Keratinocyte (primary cell): ENCODE measurements at regions not wholly inside any gene's neighbourhood (a gene's known extent, or its start where the extent isn't known, plus 50 kb on each side); places are given as distances from the start of the nearest gene placed in this dataset.

Experiments used
- EZH2 ChIP-seq: IDR thresholded peaks from one replicate; pipeline ENCODE4 v1.6.1; 2012; ENCODE audit warnings: inconsistent platforms, mild to moderate bottlenecking, low read length, moderate library complexity
- TF ChIP-seq, protein P1 (sequence below), 3 experiments: IDR thresholded peaks in 1 of 3; conservative IDR thresholded peaks in 1 of 3; optimal IDR thresholded peaks in 1 of 3; 2 replicates in 2 of 3; 3 replicates in 1 of 3; pipeline versions ENCODE3 to v1.5.1; 2011; ENCODE audit warnings: low read length in 3 of 3, mild to moderate bottlenecking in 3 of 3, moderate library complexity in 2 of 3, control low read depth in 1 of 3, inconsistent platforms in 1 of 3; ENCODE audit not compliant: insufficient read depth in 2 of 3; ENCODE audit errors: extremely low read depth in 1 of 3

DNA sequence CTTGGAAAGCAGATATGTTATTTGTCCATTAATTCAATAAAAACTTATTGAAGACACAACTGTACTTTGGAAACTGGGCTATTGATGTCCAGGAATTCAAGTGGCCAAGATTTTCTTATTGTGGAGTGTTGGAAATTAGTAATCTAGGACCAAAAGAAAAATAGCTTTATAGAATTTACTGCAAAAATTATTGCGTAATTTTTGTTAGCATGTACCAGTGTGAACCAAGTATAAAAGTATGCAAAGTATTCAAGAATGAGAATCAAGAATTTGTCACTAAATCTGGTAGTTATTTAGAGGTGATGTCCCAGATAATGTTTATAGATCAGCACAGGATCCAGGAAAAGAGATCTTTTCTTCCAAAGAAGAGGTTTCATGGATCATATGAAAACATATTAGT, 468.9 kb upstream of the CTSO start:
- TF ChIP-seq, protein P1, sequence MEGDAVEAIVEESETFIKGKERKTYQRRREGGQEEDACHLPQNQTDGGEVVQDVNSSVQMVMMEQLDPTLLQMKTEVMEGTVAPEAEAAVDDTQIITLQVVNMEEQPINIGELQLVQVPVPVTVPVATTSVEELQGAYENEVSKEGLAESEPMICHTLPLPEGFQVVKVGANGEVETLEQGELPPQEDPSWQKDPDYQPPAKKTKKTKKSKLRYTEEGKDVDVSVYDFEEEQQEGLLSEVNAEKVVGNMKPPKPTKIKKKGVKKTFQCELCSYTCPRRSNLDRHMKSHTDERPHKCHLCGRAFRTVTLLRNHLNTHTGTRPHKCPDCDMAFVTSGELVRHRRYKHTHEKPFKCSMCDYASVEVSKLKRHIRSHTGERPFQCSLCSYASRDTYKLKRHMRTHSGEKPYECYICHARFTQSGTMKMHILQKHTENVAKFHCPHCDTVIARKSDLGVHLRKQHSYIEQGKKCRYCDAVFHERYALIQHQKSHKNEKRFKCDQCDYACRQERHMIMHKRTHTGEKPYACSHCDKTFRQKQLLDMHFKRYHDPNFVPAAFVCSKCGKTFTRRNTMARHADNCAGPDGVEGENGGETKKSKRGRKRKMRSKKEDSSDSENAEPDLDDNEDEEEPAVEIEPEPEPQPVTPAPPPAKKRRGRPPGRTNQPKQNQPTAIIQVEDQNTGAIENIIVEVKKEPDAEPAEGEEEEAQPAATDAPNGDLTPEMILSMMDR (optimal IDR thresholded peaks at IDR 0.05 in 1 of 3, IDR thresholded peaks at IDR 0.05 in 1 of 3, conservative IDR thresholded peaks at IDR 0.05 in 1 of 3; ENCODE audit: extremely low read depth in 1 of 3, insufficient read depth in 2 of 3, low read length in 3 of 3), result no peak
- TF ChIP-seq EZH2, result no peak
